GM19238 (cell line): ENCODE measurements at regions not wholly inside any gene's neighbourhood (a gene's known extent, or its start where the extent isn't known, plus 50 kb on each side); places are given as distances from the start of the nearest gene placed in this dataset.

Experiments used
- DNase-seq: peaks from one replicate; pipeline ENCODE4 v3.0.0; 2011; ENCODE audit warnings: low spot score; ENCODE audit not compliant: insufficient read length

DNA sequence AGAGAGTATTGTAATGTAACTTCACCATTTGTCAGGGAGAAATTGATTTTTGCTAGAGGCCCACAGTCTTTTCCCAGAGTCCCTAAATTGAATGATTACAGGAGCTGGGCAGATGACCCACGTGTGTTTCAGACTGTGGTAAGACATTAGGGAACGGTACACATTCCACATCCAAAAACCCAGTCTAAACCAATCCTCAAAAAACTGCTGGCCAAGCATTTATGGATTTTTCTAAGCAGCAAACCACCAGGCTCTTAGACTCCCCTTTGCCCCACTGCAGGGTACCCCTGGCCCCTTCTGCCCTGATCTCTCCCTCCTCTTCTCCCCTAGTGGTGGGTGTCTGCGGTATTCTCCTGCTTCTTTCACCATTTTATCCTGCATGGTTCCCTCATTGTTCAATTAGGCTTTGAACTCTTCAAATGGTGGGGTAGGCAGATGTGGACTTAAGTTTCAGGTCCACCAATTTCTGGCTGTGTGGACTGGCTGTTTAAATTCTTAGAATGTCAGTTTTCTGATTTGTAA lies 135.5 kb upstream of the SORCS3 start:
- DNase-seq: no peak

- no peak for DNase-seq
Measured at GRCh38 chr10:104509981-104510380, 131.1 kb upstream of the SORCS3 start.

- no peak for DNase-seq
Measured at GRCh38 chr10:104510644-104511043, 130.4 kb upstream of the SORCS3 start.

DNA sequence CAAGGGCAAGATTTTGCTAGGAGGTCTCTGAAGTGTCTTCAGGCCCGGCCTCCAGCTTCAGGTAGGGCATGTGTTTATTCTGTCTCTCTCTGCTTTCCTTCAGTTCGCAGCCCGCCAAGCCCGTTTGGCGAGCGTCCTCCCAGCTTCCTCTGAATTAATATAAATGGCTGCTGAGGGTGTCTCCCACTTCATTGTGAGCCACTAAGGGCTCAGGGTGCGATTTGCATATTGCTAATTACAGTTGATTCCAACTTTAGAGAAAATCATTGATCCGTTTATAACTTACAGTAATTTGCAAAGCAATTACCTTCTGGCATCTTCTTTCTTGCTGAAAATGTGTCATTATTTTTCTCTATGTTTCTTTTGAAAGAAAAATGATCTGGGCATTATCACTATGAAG lies 128.3 kb upstream of the SORCS3 start:
- DNase-seq: no peak

DNA sequence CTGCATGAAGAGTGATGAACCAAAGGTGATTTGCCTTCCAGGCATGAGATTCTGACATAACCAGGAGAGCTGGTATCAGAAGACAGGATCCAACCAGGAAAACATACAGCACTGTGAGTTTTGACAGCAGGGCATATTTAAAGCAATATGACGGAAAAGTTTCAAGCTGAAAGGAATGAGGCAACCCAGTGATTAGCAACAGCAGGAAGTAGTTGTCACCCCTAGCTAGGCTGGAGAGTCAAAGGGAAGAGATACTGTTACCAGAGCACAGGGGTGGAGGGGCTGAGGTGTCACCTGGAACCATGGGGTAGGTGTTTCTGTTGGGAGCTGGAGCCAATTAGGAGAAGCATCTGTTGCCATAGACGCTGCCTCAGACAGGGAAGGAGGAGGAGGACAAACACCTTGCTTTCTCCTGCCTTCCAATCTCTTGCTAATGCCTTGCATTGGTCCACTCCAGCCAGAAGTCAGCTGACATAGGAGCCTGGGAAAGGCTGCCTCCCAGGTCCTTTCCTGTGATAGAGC lies 125.4 kb upstream of the SORCS3 start:
- no peak for DNase-seq

DNA sequence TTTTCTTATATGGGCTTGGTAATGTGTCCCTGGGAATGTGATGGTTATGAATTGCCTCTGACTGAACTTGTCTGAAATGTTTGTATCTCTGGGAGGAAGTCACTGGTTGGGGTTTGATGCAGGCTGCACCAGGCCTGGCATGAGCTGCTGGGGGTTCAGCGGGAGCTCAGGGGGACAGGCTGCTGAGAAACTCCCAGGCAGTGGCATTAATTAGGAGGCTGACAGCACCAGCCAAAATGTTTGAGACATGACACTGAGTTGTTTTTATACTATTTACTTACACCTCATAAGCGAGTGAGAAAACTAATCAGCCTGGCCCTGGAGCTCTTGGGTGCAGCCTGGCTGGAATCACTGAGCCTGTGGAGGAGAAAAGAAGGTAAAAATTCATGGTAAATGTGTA lies 124.1 kb upstream of the SORCS3 start:
- DNase-seq: no peak

DNA sequence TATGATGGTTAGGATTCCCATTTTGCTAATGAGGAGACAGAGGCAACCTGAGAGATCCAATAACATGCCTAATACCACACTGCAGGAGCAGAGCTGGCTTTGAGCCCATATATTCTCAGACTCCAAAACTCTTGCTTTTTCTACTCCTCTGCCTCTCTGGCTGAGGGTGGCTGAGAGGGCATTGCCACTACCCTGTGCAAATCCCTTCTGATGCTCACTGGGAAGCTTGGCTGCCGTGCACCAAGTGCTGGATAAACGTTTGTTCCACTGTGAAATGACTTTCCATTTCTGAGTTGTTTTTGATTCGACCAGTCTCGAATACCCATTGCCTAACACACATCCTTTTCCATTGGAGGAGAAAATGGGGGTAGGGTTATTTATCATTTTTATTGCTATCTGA lies 123.1 kb upstream of the SORCS3 start:
- no peak for DNase-seq

GRCh38 chr10:104518891-104519290 lies 122.2 kb upstream of the SORCS3 start:
- no peak for DNase-seq

- DNase-seq: no peak
Measured at GRCh38 chr10:104520653-104521052, 120.4 kb upstream of the SORCS3 start.

DNA sequence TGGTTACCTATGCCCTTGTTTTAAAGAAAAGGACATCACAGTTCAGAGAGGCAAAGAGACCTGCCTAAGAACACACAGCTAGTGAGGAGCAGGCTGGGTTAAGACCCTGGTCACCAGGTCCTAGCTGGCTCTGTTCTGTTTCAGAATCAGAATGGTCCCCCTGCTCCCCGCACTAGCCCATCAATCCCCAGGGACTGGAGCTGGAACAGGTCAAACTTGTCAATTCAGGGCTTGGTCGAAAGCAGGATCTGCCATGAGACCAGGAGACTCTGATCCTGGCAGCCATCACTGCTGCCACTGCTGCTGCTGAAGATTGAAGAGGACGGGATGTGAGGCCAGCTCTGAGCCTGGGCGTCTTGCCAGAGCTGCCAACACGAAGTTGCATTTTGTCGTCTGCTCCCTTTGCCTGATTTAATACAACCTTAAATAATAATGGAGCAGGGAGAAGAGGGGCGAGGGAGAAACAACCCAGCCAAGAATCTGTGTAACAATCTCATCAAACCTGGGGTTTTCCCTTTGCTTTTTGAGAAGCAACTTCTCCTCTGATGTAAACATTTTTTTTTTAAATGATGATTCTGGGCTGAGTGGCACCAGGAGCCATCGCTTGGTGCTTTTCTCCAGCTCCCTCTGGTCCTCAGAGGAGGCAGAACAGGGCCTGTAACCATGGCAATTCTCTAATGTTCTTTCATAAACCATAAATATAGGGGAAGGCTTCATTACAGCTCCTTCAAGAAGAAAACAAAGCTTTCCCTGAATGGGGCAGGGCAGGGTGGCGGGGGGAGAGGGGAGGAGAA lies 119.0 kb upstream of the SORCS3 start:
- DNase-seq: no peak

GRCh38 chr10:104526188-104526587 lies 114.9 kb upstream of the SORCS3 start:
- DNase-seq: no peak

DNA sequence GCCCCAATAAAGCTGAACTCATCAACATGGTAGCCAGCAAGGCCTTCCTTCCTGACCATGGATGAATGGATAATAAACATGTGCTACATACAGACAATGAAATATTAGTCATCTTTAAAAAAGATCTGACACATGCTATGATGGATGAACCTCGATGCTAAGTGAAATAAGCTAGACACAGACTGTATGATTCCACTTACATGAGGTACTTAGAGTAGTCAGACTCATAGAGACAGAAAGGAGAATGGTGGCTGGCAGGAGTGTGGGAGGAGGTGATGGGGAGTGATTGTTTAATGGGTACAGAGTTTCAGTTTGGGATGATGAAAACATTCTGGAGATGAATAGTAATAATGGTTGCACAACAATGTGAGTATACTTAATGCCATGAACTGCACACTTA lies 114.1 kb upstream of the SORCS3 start:
- DNase-seq: no peak

DNA sequence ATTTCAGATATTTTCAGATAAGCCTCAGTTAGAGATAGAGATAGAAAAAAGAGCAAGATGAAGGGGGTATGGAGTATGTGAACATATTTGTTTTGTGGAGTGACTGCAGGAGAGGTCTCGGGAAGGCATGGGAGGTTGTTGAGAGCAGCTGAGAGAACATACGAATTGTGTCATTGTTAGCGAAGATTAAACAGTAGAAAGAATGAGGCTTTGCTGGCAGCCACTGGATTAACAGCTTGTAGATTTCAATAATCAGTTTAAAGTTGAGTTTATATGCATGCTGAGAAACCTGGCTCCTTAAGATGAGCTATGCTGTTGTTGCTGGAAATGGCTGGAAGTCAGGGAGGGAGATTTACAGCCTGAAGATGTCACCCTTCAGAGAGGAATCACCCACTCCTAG lies 100.9 kb upstream of the SORCS3 start:
- DNase-seq: no peak

DNA sequence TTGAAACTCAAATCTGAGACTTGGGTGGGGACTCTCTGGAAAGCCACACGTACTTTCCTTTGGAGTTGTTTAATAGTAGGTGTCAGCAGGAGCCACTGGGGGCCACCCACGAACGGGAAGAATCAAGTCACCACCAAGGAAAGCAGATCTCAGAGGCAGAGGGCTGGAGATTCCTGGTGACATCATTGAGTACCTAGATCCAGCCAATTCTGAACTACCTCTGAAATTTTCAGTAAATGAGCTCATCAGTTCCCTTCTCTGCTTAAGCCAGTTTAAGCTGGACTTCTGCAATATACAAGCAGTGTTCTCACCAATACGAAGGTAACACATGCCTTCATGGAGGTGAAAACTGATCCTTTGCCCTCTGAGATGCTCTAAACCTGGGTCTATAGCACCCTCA lies 99.3 kb upstream of the SORCS3 start:
- no peak for DNase-seq

GRCh38 chr10:104546336-104546735 lies 94.8 kb upstream of the SORCS3 start:
- no peak for DNase-seq

DNA sequence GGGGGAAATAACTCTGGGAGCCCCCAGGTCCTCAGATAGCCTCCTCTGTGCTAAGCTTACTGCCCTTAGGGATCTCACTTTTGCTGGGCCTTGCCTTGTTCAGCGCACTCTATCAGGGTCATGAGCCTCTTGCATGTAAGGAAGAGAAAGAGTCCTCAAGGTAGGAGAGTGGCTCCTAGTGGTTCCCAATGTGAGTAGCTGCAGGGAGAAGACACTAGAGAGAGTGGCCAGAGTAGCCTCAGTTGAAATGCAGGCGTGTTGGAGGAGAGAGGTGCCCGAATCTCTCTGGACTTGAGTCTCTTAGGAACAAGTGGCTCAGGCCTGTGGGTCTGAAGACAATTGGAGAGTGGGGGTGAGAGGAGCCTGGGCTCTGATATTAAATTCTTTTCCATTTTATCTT lies 94.3 kb upstream of the SORCS3 start:
- DNase-seq: no peak

GRCh38 chr10:104548090-104548489 lies 93.0 kb upstream of the SORCS3 start:
- DNase-seq: no peak

DNA sequence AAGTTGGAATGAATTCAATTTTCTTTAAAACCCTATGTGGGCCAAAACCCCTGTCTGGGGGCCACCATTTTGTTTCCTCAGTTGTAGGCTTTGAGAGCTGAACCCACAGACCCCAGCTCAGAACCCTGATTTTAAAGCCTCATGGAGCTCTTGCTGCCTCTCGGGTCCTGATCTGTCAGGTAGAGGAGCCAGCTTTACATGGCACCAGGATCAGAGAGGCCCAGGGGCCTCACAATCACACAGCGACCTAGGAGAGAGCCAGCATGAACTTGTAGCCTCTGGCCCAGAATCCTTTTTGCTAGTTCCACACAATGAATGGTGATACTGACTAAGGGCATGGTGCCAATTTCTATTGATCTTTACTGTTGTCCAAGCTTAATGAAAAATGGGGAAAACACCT lies 84.3 kb upstream of the SORCS3 start:
- no peak for DNase-seq

DNA sequence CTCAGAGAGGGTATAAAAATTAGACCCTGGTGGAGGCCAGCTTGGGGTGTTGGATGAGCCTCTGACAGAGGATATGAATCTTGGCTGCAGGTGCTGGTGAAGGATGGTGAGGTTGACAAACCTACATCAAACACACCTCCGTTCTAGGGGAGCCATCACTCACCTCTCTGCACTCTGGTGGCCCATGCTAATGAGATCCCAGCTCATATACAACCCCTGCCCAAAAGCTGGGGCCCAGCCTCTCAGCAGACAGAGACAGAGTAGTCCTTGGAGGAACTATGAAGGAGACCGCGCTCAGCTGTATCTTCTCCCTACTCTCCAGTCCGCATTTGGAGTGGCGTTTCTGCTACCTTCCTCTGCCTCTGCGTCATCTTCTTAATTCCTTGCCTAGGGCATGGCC lies 83.1 kb upstream of the SORCS3 start:
- no peak for DNase-seq

DNA sequence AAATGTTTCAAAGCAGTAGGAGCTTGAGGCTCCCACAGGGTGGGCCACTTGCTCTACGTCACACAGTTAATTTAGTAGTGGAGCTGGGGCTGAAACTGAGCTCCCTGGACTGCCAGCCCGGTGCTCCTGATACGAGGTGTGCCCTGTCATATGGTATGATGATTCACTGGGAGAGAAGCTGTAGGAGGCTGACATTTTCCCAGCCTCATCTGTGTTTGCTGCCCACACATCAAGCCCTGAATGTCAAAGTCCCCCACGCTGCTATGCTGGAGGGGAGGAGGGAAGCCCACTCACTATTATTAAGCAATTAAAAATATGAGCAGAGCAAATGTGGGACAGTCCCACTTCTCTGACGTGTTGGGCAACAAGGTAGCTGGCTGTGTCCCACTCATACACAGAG lies 81.2 kb upstream of the SORCS3 start:
- DNase-seq: no peak

- no peak for DNase-seq
Measured at GRCh38 chr10:104563051-104563450, 78.0 kb upstream of the SORCS3 start.

- DNase-seq: no peak
Measured at GRCh38 chr10:104563548-104563947, 77.5 kb upstream of the SORCS3 start.

- no peak for DNase-seq
Measured at GRCh38 chr10:104574427-104574826, 66.7 kb upstream of the SORCS3 start.
